Transverse colon (tissue), 4 donors: ENCODE measurements at regions not wholly inside any gene's neighbourhood (a gene's known extent, or its start where the extent isn't known, plus 50 kb on each side); places are given as distances from the start of the nearest gene placed in this dataset.

ENCODE experiments used
- CTCF ChIP-seq, 5 experiments: fragments of 200-600 bp in 3 of 5; fragments of 450-650 bp in 2 of 5; sonication (generic) in 3 of 5; IDR thresholded peaks; 1 replicate in 2 of 5; 2 replicates in 3 of 5; pipeline ENCODE4 v1.5.1; 2016 to 2017; ENCODE audit warnings: antibody characterized with exemption in 5 of 5, inconsistent platforms in 3 of 5, mild to moderate bottlenecking in 2 of 5, moderate library complexity in 1 of 5
- EP300 ChIP-seq: sonication (generic); formaldehyde crosslinking; IDR thresholded peaks from one replicate; pipeline ENCODE4 v1.6.1; 2017; ENCODE audit warnings: antibody characterized with exemption, low read depth
- POLR2AphosphoS5 ChIP-seq, 3 donors: sonication (generic); formaldehyde crosslinking; IDR thresholded peaks; one replicate each; pipeline ENCODE4 v1.6.1; 2016; ENCODE audit warnings: antibody characterized with exemption in 3 of 3

GRCh38 chr4:56086561-56086960, 137.8 kb downstream of the CEP135 start:
- TF ChIP-seq CTCF (IDR thresholded peaks at IDR 0.05): no peak
- TF ChIP-seq POLR2AphosphoS5 (IDR thresholded peaks at IDR 0.05): no peak
- no peak for TF ChIP-seq EP300
